PC-3 (cell line): ENCODE measurements at regions not wholly inside any gene's neighbourhood (a gene's known extent, or its start where the extent isn't known, plus 50 kb on each side); places are given as distances from the start of the nearest gene placed in this dataset.

ENCODE experiments used
- ATAC-seq: fragments of 200-7000 bp; cut with Tn5 transposase; 2 replicates; pipeline ENCODE4 v1.9.1; 2020; ENCODE audit warnings: mild to moderate bottlenecking, moderate library complexity
- BruUV-seq: library from RNA; stranded (reverse); fragments of 400-500 nt; replicated peaks from 2 replicates; lab custom pipeline; 2021; lab: Mats Ljungman, UMichigan
- CTCF ChIA-PET: fragments of 300-600 bp; sonication (Branson Sonifier 250); formaldehyde crosslinking; loops from one replicate; lab custom pipeline; 2022; ENCODE audit warnings: antibody characterized with exemption; lab: Charles Lee
- POLR2A ChIA-PET: fragments of 300-600 bp; sonication (Branson Sonifier 250); formaldehyde crosslinking; loops from one replicate; lab custom pipeline; 2022; ENCODE audit warnings: antibody characterized with exemption; ENCODE audit not compliant: unreplicated experiment; lab: Charles Lee
- DNase-seq: peaks from one replicate; pipeline ENCODE4 v3.0.0-alpha.2; 2015
- H2AFZ ChIP-seq: fragments of 300-600 bp; sonication (generic); 2 replicates; pipeline ENCODE4 v1.6.0; 2016; ENCODE audit warnings: antibody characterized with exemption, low read length
- H3F3A ChIP-seq: fragments of 300-600 bp; sonication (generic); one replicate; pipeline ENCODE4 v1.6.0; 2017; ENCODE audit warnings: antibody characterized with exemption, low read length, control low read depth, mild to moderate bottlenecking; ENCODE audit not compliant: unreplicated experiment
- H3K27ac ChIP-seq: fragments of 300-600 bp; sonication (generic); 2 replicates; pipeline ENCODE4 v1.5.1; 2016; ENCODE audit warnings: mild to moderate bottlenecking, low read length
- H3K27me3 ChIP-seq: fragments of 300-600 bp; sonication (generic); 2 replicates; pipeline ENCODE4 v1.6.1; 2016; ENCODE audit warnings: low read length, mixed read lengths
- H3K36me3 ChIP-seq: fragments of 300-600 bp; sonication (generic); 2 replicates; pipeline ENCODE4 v1.6.1; 2016; ENCODE audit warnings: low read depth, mixed run types, low read length, mixed read lengths
- H3K4me1 ChIP-seq: fragments of 300-600 bp; sonication (generic); 2 replicates; pipeline ENCODE4 v1.5.1; 2016; ENCODE audit warnings: low read length; ENCODE audit not compliant: insufficient read depth
- H3K4me2 ChIP-seq: fragments of 300-600 bp; sonication (generic); 2 replicates; pipeline ENCODE4 v1.6.0; 2016; ENCODE audit warnings: low read length
- H3K4me3 ChIP-seq: fragments of 300-600 bp; sonication (generic); 2 replicates; pipeline ENCODE4 v1.5.1; 2016; ENCODE audit warnings: mild to moderate bottlenecking, low read length, mixed read lengths
- H3K79me2 ChIP-seq: fragments of 300-600 bp; sonication (generic); 2 replicates; pipeline ENCODE4 v1.6.1; 2017; ENCODE audit warnings: low read length, mixed read lengths
- H3K9ac ChIP-seq: fragments of 300-600 bp; sonication (generic); 2 replicates; pipeline ENCODE4 v1.6.0; 2016; ENCODE audit warnings: mild to moderate bottlenecking, low read length
- H3K9me2 ChIP-seq: fragments of 300-600 bp; sonication (generic); replicated peaks from 2 replicates; pipeline ENCODE4 v1.6.1; 2016; ENCODE audit warnings: mixed run types, low read length, mixed read lengths
- H3K9me3 ChIP-seq: fragments of 300-600 bp; sonication (generic); 2 replicates; pipeline ENCODE4 v1.6.1; 2016; ENCODE audit warnings: low read length, mixed read lengths
- H4K20me1 ChIP-seq: fragments of 300-600 bp; sonication (generic); 2 replicates; pipeline ENCODE4 v1.6.1; 2016; ENCODE audit warnings: low read length, mixed read lengths
- EZH2 ChIP-seq: fragments of 300-600 bp; sonication (generic); IDR thresholded peaks from one replicate; pipeline ENCODE4 v1.6.1; 2017; ENCODE audit warnings: antibody characterized with exemption, mild to moderate bottlenecking, low read length; ENCODE audit not compliant: unreplicated experiment
- EZH2phosphoT487 ChIP-seq: fragments of 300-600 bp; sonication (generic); IDR thresholded peaks from 2 replicates; pipeline ENCODE4 v1.6.1; 2018; ENCODE audit warnings: mild to moderate bottlenecking, antibody characterized with exemption, low read length, borderline replicate concordance
- intact Hi-C: fragments of 100-400 bp; cut with micrococcal nuclease; formaldehyde crosslinking; loops from 2 replicates; pipeline ENCODE4 v1.9.0; 2023
- TF ChIP-seq, protein P1 (sequence below): fragments of 300-600 bp; sonication (generic); conservative IDR thresholded peaks from 2 replicates; pipeline ENCODE4 v1.5.1; 2017; ENCODE audit warnings: antibody characterized with exemption, low read depth, mild to moderate bottlenecking, low read length

DNA sequence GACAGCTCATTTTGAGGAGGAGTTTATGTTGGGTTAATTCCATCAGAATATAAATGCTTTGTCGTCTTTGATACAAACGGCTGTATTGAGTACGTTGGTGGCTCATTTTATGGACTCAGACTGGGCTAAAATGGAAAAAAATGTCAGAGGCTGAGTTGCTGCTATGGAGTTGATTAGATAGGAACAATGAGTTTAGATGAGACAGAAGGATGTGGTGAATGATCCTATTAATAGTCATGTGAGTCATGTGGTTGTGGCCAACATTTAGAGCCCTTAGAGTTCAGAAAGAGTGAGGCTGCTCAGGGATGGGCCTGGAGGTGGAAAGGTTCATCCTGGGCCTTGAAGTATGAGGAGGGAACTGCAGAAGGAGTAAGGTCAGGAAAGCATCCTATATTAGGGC is 434.2 kb downstream of the MEIS1 start:
- POLR2A ChIA-PET, result no interaction called here

DNA sequence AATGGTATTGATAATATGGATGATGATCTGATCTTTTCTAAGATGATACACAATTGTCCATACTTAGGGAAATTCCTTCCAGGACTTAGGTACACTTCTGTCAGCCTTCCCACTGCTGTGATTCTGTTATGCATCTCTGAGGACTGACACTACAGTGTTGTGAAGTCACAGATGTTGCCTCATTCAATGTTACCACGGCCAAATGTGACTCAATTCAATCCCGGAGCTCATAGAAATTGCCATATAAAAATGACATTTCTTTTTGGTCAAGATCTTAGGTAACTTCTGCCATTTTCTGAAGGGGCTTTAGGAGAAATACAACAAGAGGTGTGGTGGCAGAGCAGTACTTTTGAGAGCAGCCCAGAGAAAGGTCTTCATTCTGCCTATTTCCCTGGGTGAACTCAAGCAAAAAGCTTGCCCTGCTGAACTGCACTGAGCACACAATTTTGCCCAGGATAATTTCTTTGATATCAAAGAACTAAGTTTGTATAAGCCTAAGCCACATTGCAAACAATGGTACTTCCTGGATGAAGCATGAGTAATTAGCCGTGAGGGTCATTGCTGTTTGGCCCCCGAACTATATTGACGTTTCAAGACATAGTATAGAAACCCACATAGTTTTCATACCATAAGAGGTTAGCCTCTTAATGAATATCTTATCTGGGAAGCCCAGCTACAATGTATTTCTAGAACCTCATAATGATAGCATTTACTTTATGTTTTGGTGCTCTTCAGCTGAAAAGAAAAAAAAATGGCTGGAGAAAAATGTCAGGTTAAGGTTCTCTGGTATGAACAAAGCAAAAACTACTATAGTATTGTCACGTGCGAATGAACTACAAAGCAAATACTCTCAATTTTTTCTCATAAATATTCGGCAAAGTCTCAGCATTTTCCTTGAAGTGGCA is 437.4 kb downstream of the MEIS1 start:
- Histone ChIP-seq H3K79me2 (no peaks in the 10 kb centered on the region), H3K9ac (peak overlapping the region; percentile 34), H2AFZ (peak overlapping the region; percentile 55), H3K27me3 (no peaks in the 10 kb centered on the region), H3K27ac (peak overlapping the region; percentile 86), H3K4me1 (peaks cover 28% of the 10 kb centered on the region), H3K4me2 (peak overlapping the region; percentile 57), H3F3A (no peaks in the 10 kb centered on the region), H3K9me2 (no peaks in the 10 kb centered on the region), H3K36me3 (no peaks in the 10 kb centered on the region), H4K20me1 (no peaks in the 10 kb centered on the region), H3K9me3 (no peaks in the 10 kb centered on the region), H3K4me3 (peak overlapping the region; percentile 16; the same call in 1 of the 2 replicates)
- BruUV-seq, result no TSS peak
- TF ChIP-seq EZH2, result no peak
- TF ChIP-seq, protein P1, sequence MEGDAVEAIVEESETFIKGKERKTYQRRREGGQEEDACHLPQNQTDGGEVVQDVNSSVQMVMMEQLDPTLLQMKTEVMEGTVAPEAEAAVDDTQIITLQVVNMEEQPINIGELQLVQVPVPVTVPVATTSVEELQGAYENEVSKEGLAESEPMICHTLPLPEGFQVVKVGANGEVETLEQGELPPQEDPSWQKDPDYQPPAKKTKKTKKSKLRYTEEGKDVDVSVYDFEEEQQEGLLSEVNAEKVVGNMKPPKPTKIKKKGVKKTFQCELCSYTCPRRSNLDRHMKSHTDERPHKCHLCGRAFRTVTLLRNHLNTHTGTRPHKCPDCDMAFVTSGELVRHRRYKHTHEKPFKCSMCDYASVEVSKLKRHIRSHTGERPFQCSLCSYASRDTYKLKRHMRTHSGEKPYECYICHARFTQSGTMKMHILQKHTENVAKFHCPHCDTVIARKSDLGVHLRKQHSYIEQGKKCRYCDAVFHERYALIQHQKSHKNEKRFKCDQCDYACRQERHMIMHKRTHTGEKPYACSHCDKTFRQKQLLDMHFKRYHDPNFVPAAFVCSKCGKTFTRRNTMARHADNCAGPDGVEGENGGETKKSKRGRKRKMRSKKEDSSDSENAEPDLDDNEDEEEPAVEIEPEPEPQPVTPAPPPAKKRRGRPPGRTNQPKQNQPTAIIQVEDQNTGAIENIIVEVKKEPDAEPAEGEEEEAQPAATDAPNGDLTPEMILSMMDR, result no peak
- TF ChIP-seq EZH2phosphoT487, result no peak
- intact Hi-C loops, result no loop called here
- DNase-seq, result peak; percentile 82
- POLR2A ChIA-PET, result no interaction called here
- CTCF ChIA-PET, result no interaction called here
- no peak for ATAC-seq

More for the DNA sequence above, 434.2 kb downstream of the MEIS1 start:
- DNase-seq (peak; percentile 53), ATAC-seq (no peak)
- Histone ChIP-seq H3K4me3 (no peak overlapping the region), H3K79me2 (no peaks in the 10 kb centered on the region), H3K4me1 (peaks cover 26% of the 10 kb centered on the region), H3K9ac (no peak overlapping the region), H4K20me1 (no peaks in the 10 kb centered on the region), H3K4me2 (no peak overlapping the region), H3K27me3 (no peaks in the 10 kb centered on the region), H3K27ac (no peak overlapping the region), H2AFZ (no peak overlapping the region), H3K9me3 (no peaks in the 10 kb centered on the region), H3K9me2 (no peaks in the 10 kb centered on the region), H3F3A (no peaks in the 10 kb centered on the region), H3K36me3 (no peaks in the 10 kb centered on the region)
- TF ChIP-seq EZH2, result no peak
- TF ChIP-seq, protein P1, result no peak
- no peak for TF ChIP-seq EZH2phosphoT487
- BruUV-seq, result no TSS peak
- CTCF ChIA-PET, result no interaction called here
- intact Hi-C loops, result no loop called here
